Ishikawa (cell line): ENCODE measurements at regions not wholly inside any gene's neighbourhood (a gene's known extent, or its start where the extent isn't known, plus 50 kb on each side); places are given as distances from the start of the nearest gene placed in this dataset.

Experiments used
- CEBPB ChIP-seq: IDR thresholded peaks from 2 replicates; pipeline ENCODE4 v1.6.1; 2012
- CREB1 ChIP-seq: IDR thresholded peaks from 2 replicates; pipeline ENCODE4 v1.6.1; 2012; ENCODE audit warnings: low read depth
- EGR1 ChIP-seq: IDR thresholded peaks from 2 replicates; pipeline ENCODE4 v1.6.1; 2012
- EP300 ChIP-seq: IDR thresholded peaks from 2 replicates; pipeline ENCODE4 v1.6.1; 2012; ENCODE audit warnings: borderline replicate concordance
- FOXM1 ChIP-seq: IDR thresholded peaks from 2 replicates; pipeline ENCODE4 v1.6.1; 2012; ENCODE audit warnings: low read depth, borderline replicate concordance
- MAX ChIP-seq: IDR thresholded peaks from 2 replicates; pipeline ENCODE4 v1.6.1; 2012
- NFIC ChIP-seq: IDR thresholded peaks from 2 replicates; pipeline ENCODE4 v1.6.1; 2012
- RAD21 ChIP-seq: IDR thresholded peaks from 2 replicates; pipeline ENCODE4 v1.6.1; 2012; ENCODE audit warnings: low read depth
- REST ChIP-seq: IDR thresholded peaks from 2 replicates; pipeline ENCODE4 v1.6.1; 2012; ENCODE audit warnings: low read depth, mild to moderate bottlenecking
- TAF1 ChIP-seq: IDR thresholded peaks from 2 replicates; pipeline ENCODE4 v1.6.1; 2012; ENCODE audit warnings: low read depth, mild to moderate bottlenecking
- TCF12 ChIP-seq: IDR thresholded peaks from 2 replicates; pipeline ENCODE4 v1.6.1; 2012; ENCODE audit warnings: low read depth
- TEAD4 ChIP-seq: IDR thresholded peaks from 2 replicates; pipeline ENCODE4 v1.6.1; 2012
- USF1 ChIP-seq: IDR thresholded peaks from 2 replicates; pipeline ENCODE4 v1.6.1; 2012
- YY1 ChIP-seq: IDR thresholded peaks from 2 replicates; pipeline ENCODE4 v1.6.1; 2012; ENCODE audit warnings: low read depth
- ZBTB7A ChIP-seq: IDR thresholded peaks from 2 replicates; pipeline ENCODE4 v1.6.1; 2012; ENCODE audit warnings: low read depth

GRCh38 chr5:96112703-96113102 lies 151.1 kb upstream of the ELL2 start:
- TF ChIP-seq FOXM1 (no peak), TAF1 (no peak), REST (no peak), YY1 (no peak), CREB1 (no peak), EGR1 (no peak), ZBTB7A (no peak), MAX (no peak)

GRCh38 chr5:96112123-96112670 lies 150.5 kb upstream of the ELL2 start:
- no peak for TF ChIP-seq TEAD4
- TF ChIP-seq CEBPB: no peak
- no peak for TF ChIP-seq TCF12
- no peak for TF ChIP-seq USF1
- no peak for TF ChIP-seq EGR1
- no peak for TF ChIP-seq ZBTB7A
- no peak for TF ChIP-seq NFIC
- TF ChIP-seq REST: no peak
- TF ChIP-seq CREB1: no peak
- TF ChIP-seq EP300: no peak
- no peak for TF ChIP-seq YY1
- no peak for TF ChIP-seq TAF1
- no peak for TF ChIP-seq FOXM1

GRCh38 chr5:96111080-96111756 lies 149.6 kb upstream of the ELL2 start:
- no peak for TF ChIP-seq ZBTB7A
- no peak for TF ChIP-seq YY1
- no peak for TF ChIP-seq CREB1
- TF ChIP-seq MAX: no peak
- TF ChIP-seq REST: no peak
- TF ChIP-seq NFIC: no peak
- no peak for TF ChIP-seq CEBPB
- TF ChIP-seq EP300: no peak
- TF ChIP-seq USF1: no peak
- TF ChIP-seq FOXM1: no peak
- TF ChIP-seq TAF1: no peak
- no peak for TF ChIP-seq EGR1

- no peak for TF ChIP-seq CREB1
- TF ChIP-seq USF1: no peak
- TF ChIP-seq EP300: no peak
- TF ChIP-seq RAD21: no peak
- no peak for TF ChIP-seq REST
- no peak for TF ChIP-seq MAX
- TF ChIP-seq FOXM1: no peak
- no peak for TF ChIP-seq CEBPB
- TF ChIP-seq TAF1: no peak
- no peak for TF ChIP-seq EGR1
- no peak for TF ChIP-seq YY1
- TF ChIP-seq TCF12: no peak
- no peak for TF ChIP-seq NFIC
- TF ChIP-seq TEAD4: no peak
- no peak for TF ChIP-seq ZBTB7A
Measured at GRCh38 chr5:96110300-96110699, 148.6 kb upstream of the ELL2 start.
